ENCODE measurements at regions not wholly inside any gene's neighbourhood (a gene's known extent, or its start where the extent isn't known, plus 50 kb on each side); places are given as distances from the start of the nearest gene placed in this dataset.

DNA sequence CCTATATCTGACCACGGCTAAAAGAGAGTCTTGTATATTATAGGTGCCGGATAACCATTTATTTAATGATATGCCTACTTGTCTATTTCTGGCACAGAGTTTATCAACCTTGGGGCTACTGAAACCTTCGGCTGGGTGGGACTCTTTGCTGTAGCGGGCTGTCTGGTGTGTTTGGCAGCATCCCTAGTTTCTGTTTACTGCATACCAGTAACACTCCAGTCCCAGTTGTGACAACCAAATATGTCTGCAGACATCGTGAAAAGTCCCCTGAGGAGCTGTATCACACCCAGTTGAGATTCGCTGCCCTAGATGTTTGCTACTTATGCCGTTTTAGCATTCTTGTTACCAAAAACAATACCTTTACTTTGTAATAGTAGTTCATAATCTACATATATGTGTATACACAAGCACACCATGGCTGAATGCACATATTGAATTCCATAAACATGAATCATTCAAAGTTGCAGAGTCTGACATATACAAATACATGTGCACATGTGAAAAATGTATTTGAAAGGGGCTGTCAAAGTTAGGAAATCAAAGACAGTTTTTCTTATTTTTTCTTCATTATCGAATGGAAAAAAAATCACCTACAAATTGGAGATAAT is 89.1 kb upstream of the SHISA6 start:
- TF ChIP-seq CTCF (IDR thresholded peaks at IDR 0.05; ENCODE audit: low read depth, low read length): no peak
- no peak for TF ChIP-seq EZH2phosphoT487 (IDR thresholded peaks at IDR 0.05; ENCODE audit: low read depth)

All from OCI-LY3 (cell line).